ENCODE measurements at regions not wholly inside any gene's neighbourhood (a gene's known extent, or its start where the extent isn't known, plus 50 kb on each side); places are given as distances from the start of the nearest gene placed in this dataset.

DNA sequence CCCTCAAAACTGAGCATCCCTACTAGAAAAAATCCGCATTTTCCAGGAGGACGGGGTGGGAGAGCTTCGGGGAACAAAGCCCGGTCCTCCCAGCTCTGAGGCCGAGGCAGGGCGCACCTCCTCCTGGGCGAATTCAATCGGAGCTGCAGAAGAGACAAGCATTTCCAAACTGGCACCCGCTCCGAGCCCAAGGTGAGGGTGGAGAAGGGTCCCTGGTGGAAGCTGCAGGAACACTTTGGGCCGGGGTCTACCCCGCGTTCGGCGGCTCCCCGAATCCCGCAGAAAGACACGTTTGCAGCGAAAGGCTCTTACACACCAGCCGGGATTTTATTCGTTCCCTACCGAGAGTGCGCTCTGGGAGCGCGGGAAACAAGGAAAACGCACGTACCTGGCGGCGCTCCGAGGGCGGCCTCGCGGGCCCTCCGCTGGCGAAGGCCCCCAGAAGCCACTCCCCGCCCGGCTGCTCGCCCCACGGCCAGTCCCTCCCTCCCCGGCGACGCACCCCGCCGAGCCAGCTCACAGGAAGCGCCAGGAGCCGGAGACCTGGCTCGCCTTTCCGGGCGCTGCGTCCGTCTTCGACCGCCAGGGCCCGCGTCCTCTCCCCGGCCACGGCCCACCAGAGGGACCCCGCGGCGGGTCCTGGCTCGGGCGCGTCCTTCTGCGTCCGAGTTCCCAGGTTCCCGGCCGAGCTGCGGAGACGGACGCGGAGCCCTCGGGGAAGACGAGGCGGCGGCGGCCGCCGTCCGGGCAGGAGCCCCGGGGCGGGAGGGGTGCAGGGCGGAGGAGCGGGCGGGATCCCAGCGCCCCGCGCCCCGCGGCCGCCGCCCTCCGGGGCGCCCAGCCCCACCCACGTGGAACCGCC lies 49.8 kb upstream of the BAHCC1 start:
- Histone ChIP-seq H3K27ac (peak overlapping the region; percentile 90 to 96 (median 93)), H3K4me1 (replicated peaks in 1 of 2) (peaks cover 26 to 33% of the 10 kb centered on the region in 2 donors), H3K27me3 (no peaks in the 10 kb centered on the region), H3K36me3 (replicated peaks in 1 of 2) (no peaks in the 10 kb centered on the region), H3K4me3 (peak overlapping the region; percentile 56 to 92 (median 72)), H3K9me3 (replicated peaks in 1 of 3) (no peaks in the 10 kb centered on the region)
- peak; percentile 86 to 93 (median 91) for DNase-seq
- WGBS, 4 donors = 0 to 1% (median 0%) methylated on average over 5 to 81 of the region's 95 CpGs
- peak; percentile 70 to 86 for TF ChIP-seq POLR2A (IDR thresholded peaks at IDR 0.05)
- TF ChIP-seq, protein P1, sequence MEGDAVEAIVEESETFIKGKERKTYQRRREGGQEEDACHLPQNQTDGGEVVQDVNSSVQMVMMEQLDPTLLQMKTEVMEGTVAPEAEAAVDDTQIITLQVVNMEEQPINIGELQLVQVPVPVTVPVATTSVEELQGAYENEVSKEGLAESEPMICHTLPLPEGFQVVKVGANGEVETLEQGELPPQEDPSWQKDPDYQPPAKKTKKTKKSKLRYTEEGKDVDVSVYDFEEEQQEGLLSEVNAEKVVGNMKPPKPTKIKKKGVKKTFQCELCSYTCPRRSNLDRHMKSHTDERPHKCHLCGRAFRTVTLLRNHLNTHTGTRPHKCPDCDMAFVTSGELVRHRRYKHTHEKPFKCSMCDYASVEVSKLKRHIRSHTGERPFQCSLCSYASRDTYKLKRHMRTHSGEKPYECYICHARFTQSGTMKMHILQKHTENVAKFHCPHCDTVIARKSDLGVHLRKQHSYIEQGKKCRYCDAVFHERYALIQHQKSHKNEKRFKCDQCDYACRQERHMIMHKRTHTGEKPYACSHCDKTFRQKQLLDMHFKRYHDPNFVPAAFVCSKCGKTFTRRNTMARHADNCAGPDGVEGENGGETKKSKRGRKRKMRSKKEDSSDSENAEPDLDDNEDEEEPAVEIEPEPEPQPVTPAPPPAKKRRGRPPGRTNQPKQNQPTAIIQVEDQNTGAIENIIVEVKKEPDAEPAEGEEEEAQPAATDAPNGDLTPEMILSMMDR (IDR thresholded peaks at IDR 0.05) = peak in 4 of 6 experiments; percentile 24 to 76 (median 56)
- intact Hi-C loops (cut with DNase I) = no loop called here

All from adrenal gland (tissue), 9 donors.